GM23338 (cell line): ENCODE measurements at regions not wholly inside any gene's neighbourhood (a gene's known extent, or its start where the extent isn't known, plus 50 kb on each side); places are given as distances from the start of the nearest gene placed in this dataset.

Source experiments
- ATAC-seq: fragments of 200-7000 bp; cut with Tn5 transposase; 3 replicates; pipeline ENCODE4 v1.9.1; 2020
- DNase-seq: peaks from one replicate; pipeline ENCODE4 v3.0.0-alpha.2; 2015; ENCODE audit warnings: low spot score
- H2AFZ ChIP-seq: fragments of 200-600 bp; sonication (generic); 2 replicates; pipeline ENCODE4 v1.8.0; 2016; ENCODE audit warnings: antibody characterized with exemption, mild to moderate bottlenecking, moderate library complexity
- H3F3A ChIP-seq: fragments of 200-600 bp; sonication (generic); replicated peaks from 2 replicates; pipeline ENCODE4 v1.8.0; 2017; ENCODE audit warnings: antibody characterized with exemption, mixed run types, low read depth
- H3K27ac ChIP-seq: fragments of 200-600 bp; sonication (generic); 2 replicates; pipeline ENCODE4 v1.6.1; 2016; ENCODE audit warnings: low read depth
- H3K27me3 ChIP-seq: fragments of 200-600 bp; sonication (generic); 2 replicates; pipeline ENCODE4 v1.8.0; 2016; ENCODE audit warnings: mild to moderate bottlenecking, mixed run types, moderate library complexity; ENCODE audit not compliant: insufficient read depth
- H3K36me3 ChIP-seq: fragments of 200-600 bp; sonication (generic); 2 replicates; pipeline ENCODE4 v1.8.0; 2016; ENCODE audit warnings: mild to moderate bottlenecking; ENCODE audit not compliant: insufficient read depth
- H3K4me1 ChIP-seq: fragments of 200-600 bp; sonication (generic); 2 replicates; pipeline ENCODE4 v1.8.0; 2016; ENCODE audit warnings: mild to moderate bottlenecking, moderate library complexity; ENCODE audit not compliant: insufficient read depth
- H3K4me2 ChIP-seq: fragments of 200-600 bp; sonication (generic); 2 replicates; pipeline ENCODE4 v1.7.1; 2017; ENCODE audit warnings: mixed run types
- H3K4me3 ChIP-seq: fragments of 200-600 bp; sonication (generic); 2 replicates; pipeline ENCODE4 v1.6.1; 2016; ENCODE audit warnings: mixed run types
- H3K79me2 ChIP-seq: fragments of 200-600 bp; sonication (generic); replicated peaks from 2 replicates; pipeline ENCODE4 v1.8.0; 2017; ENCODE audit warnings: mild to moderate bottlenecking; ENCODE audit not compliant: insufficient read depth
- H3K9me2 ChIP-seq: fragments of 200-600 bp; sonication (generic); 2 replicates; pipeline ENCODE4 v1.8.0; 2017; ENCODE audit not compliant: insufficient read depth
- H4K20me1 ChIP-seq: fragments of 200-600 bp; sonication (generic); replicated peaks from 2 replicates; pipeline ENCODE4 v1.8.0; 2017; ENCODE audit warnings: mild to moderate bottlenecking; ENCODE audit not compliant: insufficient read depth
- H3K27ac Mint-ChIP-seq: 2 replicates; pipeline ENCODE4 v1.8.0; 2020; ENCODE audit warnings: inconsistent platforms, mild to moderate bottlenecking, moderate library complexity, mixed read lengths
- H3K27me3 Mint-ChIP-seq: 3 replicates; pipeline ENCODE4 v1.8.0; 2022; ENCODE audit warnings: low read depth, mild to moderate bottlenecking, moderate library complexity, mixed read lengths, inconsistent platforms; ENCODE audit not compliant: insufficient read depth, poor library complexity
- H3K36me3 Mint-ChIP-seq: 3 replicates; pipeline ENCODE4 v1.8.0; 2021; ENCODE audit warnings: low read depth, mild to moderate bottlenecking, inconsistent platforms, moderate library complexity, mixed read lengths
- H3K4me1 Mint-ChIP-seq: 3 replicates; pipeline ENCODE4 v1.8.0; 2020; ENCODE audit warnings: mild to moderate bottlenecking, inconsistent platforms, mixed read lengths
- H3K4me3 Mint-ChIP-seq: 3 replicates; pipeline ENCODE4 v1.8.0; 2021; ENCODE audit warnings: moderate library complexity, mild to moderate bottlenecking, inconsistent platforms, mixed read lengths
- H3K9me3 Mint-ChIP-seq: 3 replicates; pipeline ENCODE4 v1.8.0; 2020; ENCODE audit warnings: moderate library complexity, mild to moderate bottlenecking, inconsistent platforms, mixed read lengths
- CREB1 ChIP-seq: fragments of 250-450 bp; sonication (Bioruptor Pico); IDR thresholded peaks from 2 replicates; pipeline ENCODE4 v1.5.0; 2020; ENCODE audit warnings: low read depth, mild to moderate bottlenecking, moderate library complexity
- EZH2 ChIP-seq: fragments of 200-600 bp; sonication (generic); IDR thresholded peaks from one replicate; pipeline ENCODE4 v1.8.0; 2017; ENCODE audit warnings: antibody characterized with exemption, mild to moderate bottlenecking, low read depth; ENCODE audit not compliant: unreplicated experiment
- EZH2phosphoT487 ChIP-seq: fragments of 200-600 bp; sonication (generic); IDR thresholded peaks from one replicate; pipeline ENCODE4 v1.8.1; 2018; ENCODE audit warnings: antibody characterized with exemption; ENCODE audit not compliant: unreplicated experiment
- JUNB ChIP-seq: IDR thresholded peaks from one replicate; pipeline ENCODE4 v1.6.1; 2016; ENCODE audit warnings: antibody characterized with exemption; ENCODE audit not compliant: unreplicated experiment
- NANOG ChIP-seq: IDR thresholded peaks from 2 replicates; pipeline ENCODE4 v1.6.1; 2016; ENCODE audit warnings: antibody characterized with exemption, borderline replicate concordance
- POLR2AphosphoS5 ChIP-seq: IDR thresholded peaks from 2 replicates; pipeline ENCODE4 v1.6.1; 2016; ENCODE audit warnings: antibody characterized with exemption, low read depth
- STAT1 ChIP-seq: IDR thresholded peaks from one replicate; pipeline ENCODE4 v1.6.1; 2016; ENCODE audit warnings: antibody characterized with exemption; ENCODE audit not compliant: unreplicated experiment
- ZNF114 ChIP-seq: fragments of 250-450 bp; sonication (Bioruptor Pico); IDR thresholded peaks from 2 replicates; pipeline ENCODE4 v1.5.0; 2020; ENCODE audit warnings: mild to moderate bottlenecking, moderate library complexity
- ZNF331 ChIP-seq: fragments of 250-450 bp; sonication (Bioruptor Pico); IDR thresholded peaks from 2 replicates; pipeline ENCODE4 v1.5.0; 2020; ENCODE audit warnings: low read depth, mild to moderate bottlenecking, moderate library complexity
- TF ChIP-seq, protein P1 (sequence below), 2 experiments: fragments of 200-600 bp in 1 of 2; sonication (generic) in 1 of 2; conservative IDR thresholded peaks; 2 replicates each; pipeline versions ENCODE4 v1.5.1 to v1.6.1; 2016 to 2017; ENCODE audit warnings: antibody characterized with exemption in 2 of 2, low read depth in 2 of 2, mild to moderate bottlenecking in 2 of 2, moderate library complexity in 1 of 2
- TF ChIP-seq, protein P2 (sequence below): fragments of 250-450 bp; sonication (Bioruptor Pico); IDR thresholded peaks from 2 replicates; pipeline ENCODE4 v1.5.0; 2020; ENCODE audit warnings: mild to moderate bottlenecking, moderate library complexity
- TF ChIP-seq, protein P3 (sequence below): IDR thresholded peaks from 2 replicates; pipeline ENCODE4 v1.6.1; 2016; ENCODE audit warnings: antibody characterized with exemption
- TF ChIP-seq, protein P4 (sequence below): IDR thresholded peaks from one replicate; pipeline ENCODE4 v1.6.1; 2018; ENCODE audit warnings: antibody characterized with exemption; ENCODE audit not compliant: unreplicated experiment

DNA sequence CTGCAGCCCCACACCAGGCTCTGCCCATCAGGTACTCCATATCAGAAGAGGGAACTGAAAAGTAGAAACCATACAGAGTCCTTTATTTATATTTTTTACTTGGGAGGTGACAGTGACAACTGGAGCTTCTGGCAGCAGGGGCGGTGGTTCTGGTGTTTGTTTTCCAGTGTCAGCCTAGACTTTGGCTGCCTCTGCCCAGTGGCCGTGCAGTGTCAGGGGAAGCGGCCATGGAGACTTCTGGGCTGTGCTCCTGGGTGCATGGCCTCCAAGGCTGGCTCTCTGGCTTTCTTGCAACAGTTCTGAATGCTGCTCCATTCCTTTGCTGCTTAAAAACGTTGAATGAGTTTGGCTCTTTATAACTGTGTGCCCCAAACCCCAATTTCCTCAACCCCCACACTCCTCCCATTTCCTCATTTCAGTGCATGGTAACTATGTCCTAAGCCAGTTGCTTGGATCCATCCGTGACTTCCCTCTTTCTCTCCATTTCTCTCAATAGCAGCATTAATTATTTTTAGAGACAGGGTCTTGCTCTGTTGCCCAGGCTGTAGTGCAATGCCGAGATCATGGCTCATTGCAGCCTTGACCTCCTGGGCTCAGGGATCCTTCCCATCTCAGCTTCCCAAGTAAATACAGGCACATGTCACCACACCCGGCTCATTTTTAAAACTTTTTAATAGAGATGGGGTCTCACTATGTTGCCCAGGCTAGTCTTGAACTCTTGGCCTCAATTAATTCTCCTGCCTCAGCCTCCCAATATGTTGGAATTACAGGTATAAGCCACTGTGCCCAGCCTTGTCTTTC lies 141.1 kb upstream of the SGK1 start:
- no peak overlapping the region for H3K4me3 ChIP-seq
- no peaks in the 10 kb centered on the region for H3K36me3 ChIP-seq
- no peaks in the 10 kb centered on the region; the same call in 2 of the 3 replicates for H3K9me3 Mint-ChIP-seq
- TF ChIP-seq EZH2phosphoT487 (no peak), EZH2 (no peak), ZNF114 (CRISPR knock-in tag) (no peak), JUNB (no peak), NANOG (no peak), POLR2AphosphoS5 (no peak), STAT1 (no peak), ZNF331 (CRISPR knock-in tag) (no peak), CREB1 (CRISPR knock-in tag) (no peak)
- TF ChIP-seq, protein P1, sequence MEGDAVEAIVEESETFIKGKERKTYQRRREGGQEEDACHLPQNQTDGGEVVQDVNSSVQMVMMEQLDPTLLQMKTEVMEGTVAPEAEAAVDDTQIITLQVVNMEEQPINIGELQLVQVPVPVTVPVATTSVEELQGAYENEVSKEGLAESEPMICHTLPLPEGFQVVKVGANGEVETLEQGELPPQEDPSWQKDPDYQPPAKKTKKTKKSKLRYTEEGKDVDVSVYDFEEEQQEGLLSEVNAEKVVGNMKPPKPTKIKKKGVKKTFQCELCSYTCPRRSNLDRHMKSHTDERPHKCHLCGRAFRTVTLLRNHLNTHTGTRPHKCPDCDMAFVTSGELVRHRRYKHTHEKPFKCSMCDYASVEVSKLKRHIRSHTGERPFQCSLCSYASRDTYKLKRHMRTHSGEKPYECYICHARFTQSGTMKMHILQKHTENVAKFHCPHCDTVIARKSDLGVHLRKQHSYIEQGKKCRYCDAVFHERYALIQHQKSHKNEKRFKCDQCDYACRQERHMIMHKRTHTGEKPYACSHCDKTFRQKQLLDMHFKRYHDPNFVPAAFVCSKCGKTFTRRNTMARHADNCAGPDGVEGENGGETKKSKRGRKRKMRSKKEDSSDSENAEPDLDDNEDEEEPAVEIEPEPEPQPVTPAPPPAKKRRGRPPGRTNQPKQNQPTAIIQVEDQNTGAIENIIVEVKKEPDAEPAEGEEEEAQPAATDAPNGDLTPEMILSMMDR (conservative IDR thresholded peaks at IDR 0.05; ENCODE audit: low read depth in 2 of 2) = no peak
- TF ChIP-seq, protein P2, sequence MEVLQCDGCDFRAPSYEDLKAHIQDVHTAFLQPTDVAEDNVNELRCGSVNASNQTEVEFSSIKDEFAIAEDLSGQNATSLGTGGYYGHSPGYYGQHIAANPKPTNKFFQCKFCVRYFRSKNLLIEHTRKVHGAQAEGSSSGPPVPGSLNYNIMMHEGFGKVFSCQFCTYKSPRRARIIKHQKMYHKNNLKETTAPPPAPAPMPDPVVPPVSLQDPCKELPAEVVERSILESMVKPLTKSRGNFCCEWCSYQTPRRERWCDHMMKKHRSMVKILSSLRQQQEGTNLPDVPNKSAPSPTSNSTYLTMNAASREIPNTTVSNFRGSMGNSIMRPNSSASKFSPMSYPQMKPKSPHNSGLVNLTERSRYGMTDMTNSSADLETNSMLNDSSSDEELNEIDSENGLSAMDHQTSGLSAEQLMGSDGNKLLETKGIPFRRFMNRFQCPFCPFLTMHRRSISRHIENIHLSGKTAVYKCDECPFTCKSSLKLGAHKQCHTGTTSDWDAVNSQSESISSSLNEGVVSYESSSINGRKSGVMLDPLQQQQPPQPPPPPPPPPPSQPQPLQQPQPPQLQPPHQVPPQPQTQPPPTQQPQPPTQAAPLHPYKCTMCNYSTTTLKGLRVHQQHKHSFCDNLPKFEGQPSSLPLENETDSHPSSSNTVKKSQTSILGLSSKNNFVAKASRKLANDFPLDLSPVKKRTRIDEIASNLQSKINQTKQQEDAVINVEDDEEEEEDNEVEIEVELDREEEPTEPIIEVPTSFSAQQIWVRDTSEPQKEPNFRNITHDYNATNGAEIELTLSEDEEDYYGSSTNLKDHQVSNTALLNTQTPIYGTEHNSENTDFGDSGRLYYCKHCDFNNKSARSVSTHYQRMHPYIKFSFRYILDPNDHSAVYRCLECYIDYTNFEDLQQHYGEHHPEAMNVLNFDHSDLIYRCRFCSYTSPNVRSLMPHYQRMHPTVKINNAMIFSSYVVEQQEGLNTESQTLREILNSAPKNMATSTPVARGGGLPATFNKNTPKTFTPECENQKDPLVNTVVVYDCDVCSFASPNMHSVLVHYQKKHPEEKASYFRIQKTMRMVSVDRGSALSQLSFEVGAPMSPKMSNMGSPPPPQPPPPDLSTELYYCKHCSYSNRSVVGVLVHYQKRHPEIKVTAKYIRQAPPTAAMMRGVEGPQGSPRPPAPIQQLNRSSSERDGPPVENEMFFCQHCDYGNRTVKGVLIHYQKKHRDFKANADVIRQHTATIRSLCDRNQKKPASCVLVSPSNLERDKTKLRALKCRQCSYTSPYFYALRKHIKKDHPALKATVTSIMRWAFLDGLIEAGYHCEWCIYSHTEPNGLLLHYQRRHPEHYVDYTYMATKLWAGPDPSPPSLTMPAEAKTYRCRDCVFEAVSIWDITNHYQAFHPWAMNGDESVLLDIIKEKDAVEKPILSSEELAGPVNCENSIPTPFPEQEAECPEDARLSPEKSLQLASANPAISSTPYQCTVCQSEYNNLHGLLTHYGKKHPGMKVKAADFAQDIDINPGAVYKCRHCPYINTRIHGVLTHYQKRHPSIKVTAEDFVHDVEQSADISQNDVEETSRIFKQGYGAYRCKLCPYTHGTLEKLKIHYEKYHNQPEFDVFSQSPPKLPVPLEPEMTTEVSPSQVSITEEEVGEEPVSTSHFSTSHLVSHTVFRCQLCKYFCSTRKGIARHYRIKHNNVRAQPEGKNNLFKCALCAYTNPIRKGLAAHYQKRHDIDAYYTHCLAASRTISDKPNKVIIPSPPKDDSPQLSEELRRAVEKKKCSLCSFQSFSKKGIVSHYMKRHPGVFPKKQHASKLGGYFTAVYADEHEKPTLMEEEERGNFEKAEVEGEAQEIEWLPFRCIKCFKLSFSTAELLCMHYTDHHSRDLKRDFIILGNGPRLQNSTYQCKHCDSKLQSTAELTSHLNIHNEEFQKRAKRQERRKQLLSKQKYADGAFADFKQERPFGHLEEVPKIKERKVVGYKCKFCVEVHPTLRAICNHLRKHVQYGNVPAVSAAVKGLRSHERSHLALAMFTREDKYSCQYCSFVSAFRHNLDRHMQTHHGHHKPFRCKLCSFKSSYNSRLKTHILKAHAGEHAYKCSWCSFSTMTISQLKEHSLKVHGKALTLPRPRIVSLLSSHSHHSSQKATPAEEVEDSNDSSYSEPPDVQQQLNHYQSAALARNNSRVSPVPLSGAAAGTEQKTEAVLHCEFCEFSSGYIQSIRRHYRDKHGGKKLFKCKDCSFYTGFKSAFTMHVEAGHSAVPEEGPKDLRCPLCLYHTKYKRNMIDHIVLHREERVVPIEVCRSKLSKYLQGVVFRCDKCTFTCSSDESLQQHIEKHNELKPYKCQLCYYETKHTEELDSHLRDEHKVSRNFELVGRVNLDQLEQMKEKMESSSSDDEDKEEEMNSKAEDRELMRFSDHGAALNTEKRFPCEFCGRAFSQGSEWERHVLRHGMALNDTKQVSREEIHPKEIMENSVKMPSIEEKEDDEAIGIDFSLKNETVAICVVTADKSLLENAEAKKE (CRISPR knock-in tag) = no peak
- TF ChIP-seq, protein P3, sequence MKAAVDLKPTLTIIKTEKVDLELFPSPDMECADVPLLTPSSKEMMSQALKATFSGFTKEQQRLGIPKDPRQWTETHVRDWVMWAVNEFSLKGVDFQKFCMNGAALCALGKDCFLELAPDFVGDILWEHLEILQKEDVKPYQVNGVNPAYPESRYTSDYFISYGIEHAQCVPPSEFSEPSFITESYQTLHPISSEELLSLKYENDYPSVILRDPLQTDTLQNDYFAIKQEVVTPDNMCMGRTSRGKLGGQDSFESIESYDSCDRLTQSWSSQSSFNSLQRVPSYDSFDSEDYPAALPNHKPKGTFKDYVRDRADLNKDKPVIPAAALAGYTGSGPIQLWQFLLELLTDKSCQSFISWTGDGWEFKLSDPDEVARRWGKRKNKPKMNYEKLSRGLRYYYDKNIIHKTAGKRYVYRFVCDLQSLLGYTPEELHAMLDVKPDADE = no peak
- TF ChIP-seq, protein P4, sequence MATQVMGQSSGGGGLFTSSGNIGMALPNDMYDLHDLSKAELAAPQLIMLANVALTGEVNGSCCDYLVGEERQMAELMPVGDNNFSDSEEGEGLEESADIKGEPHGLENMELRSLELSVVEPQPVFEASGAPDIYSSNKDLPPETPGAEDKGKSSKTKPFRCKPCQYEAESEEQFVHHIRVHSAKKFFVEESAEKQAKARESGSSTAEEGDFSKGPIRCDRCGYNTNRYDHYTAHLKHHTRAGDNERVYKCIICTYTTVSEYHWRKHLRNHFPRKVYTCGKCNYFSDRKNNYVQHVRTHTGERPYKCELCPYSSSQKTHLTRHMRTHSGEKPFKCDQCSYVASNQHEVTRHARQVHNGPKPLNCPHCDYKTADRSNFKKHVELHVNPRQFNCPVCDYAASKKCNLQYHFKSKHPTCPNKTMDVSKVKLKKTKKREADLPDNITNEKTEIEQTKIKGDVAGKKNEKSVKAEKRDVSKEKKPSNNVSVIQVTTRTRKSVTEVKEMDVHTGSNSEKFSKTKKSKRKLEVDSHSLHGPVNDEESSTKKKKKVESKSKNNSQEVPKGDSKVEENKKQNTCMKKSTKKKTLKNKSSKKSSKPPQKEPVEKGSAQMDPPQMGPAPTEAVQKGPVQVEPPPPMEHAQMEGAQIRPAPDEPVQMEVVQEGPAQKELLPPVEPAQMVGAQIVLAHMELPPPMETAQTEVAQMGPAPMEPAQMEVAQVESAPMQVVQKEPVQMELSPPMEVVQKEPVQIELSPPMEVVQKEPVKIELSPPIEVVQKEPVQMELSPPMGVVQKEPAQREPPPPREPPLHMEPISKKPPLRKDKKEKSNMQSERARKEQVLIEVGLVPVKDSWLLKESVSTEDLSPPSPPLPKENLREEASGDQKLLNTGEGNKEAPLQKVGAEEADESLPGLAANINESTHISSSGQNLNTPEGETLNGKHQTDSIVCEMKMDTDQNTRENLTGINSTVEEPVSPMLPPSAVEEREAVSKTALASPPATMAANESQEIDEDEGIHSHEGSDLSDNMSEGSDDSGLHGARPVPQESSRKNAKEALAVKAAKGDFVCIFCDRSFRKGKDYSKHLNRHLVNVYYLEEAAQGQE = no peak
- no peaks in the 10 kb centered on the region; the same call in 2 of the 3 replicates for H3K36me3 Mint-ChIP-seq
- DNase-seq = no peak
- no peaks in the 10 kb centered on the region for H3K9me2 ChIP-seq
- H3K4me2 ChIP-seq = no peak overlapping the region
- H3K27me3 Mint-ChIP-seq = peaks cover 2% of the 10 kb centered on the region
- peaks cover 8% of the 10 kb centered on the region for H3K4me1 ChIP-seq
- H3K4me3 Mint-ChIP-seq = no peak overlapping the region
- no peak overlapping the region; the same call in 1 of the 2 replicates for H2AFZ ChIP-seq
- no peak overlapping the region for H3K27ac ChIP-seq
- H4K20me1 ChIP-seq = no peaks in the 10 kb centered on the region
- ATAC-seq = no peak
- H3K27me3 ChIP-seq = no peaks in the 10 kb centered on the region
- H3K27ac Mint-ChIP-seq = no peak overlapping the region
- H3F3A ChIP-seq = no peaks in the 10 kb centered on the region
- H3K4me1 Mint-ChIP-seq = peaks cover 7% of the 10 kb centered on the region
- no peaks in the 10 kb centered on the region for H3K79me2 ChIP-seq
